H54 (cell line): ENCODE measurements at regions not wholly inside any gene's neighbourhood (a gene's known extent, or its start where the extent isn't known, plus 50 kb on each side); places are given as distances from the start of the nearest gene placed in this dataset.
"Not testable (repeated sequence)": the region's sequence is repeated elsewhere in the genome, so short reads cannot be mapped to it uniquely, and the experiment has no call there.

Experiments used
- DNase-seq: peaks from one replicate; pipeline ENCODE4 v3.0.0; 2011; ENCODE audit warnings: low spot score, mixed read lengths; ENCODE audit not compliant: insufficient read length
- FAIRE-seq: peaks from 3 replicates; lab custom pipeline; 2011; peaks lifted over from hg19 to GRCh38; lab: Jason Lieb, UNC
- POLR2A ChIP-seq: IDR thresholded peaks from 2 replicates; pipeline ENCODE4 v1.6.1; 2011; ENCODE audit warnings: low read depth, mild to moderate bottlenecking, low read length

DNA sequence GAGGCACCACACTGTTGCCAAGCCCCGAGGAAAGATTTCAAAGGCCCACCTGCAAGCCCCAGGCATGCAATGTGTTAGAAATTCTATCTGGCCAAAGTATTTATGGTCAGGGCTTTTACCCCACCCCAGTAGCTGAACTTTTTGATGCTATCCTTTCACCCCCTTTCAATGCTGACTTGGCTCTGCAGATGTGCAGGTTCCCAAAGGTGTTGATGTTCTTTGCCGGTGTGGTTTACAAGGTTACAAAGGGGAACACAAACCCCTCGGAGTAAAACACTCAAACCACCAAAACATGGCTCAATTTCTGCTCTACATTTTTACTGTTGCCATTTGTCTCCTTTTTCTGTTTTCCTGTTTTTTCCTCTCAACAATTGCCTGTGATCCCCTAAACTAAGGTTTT is 145.4 kb upstream of the BNIP2 start:
- FAIRE-seq (no peak), DNase-seq (no peak)
- TF ChIP-seq POLR2A: no peak

- no peak for TF ChIP-seq POLR2A
- DNase-seq (no peak), FAIRE-seq (no peak)
These were observed 144.2 kb upstream of the BNIP2 start for GRCh38 chr15:59833366-59833765.

DNA sequence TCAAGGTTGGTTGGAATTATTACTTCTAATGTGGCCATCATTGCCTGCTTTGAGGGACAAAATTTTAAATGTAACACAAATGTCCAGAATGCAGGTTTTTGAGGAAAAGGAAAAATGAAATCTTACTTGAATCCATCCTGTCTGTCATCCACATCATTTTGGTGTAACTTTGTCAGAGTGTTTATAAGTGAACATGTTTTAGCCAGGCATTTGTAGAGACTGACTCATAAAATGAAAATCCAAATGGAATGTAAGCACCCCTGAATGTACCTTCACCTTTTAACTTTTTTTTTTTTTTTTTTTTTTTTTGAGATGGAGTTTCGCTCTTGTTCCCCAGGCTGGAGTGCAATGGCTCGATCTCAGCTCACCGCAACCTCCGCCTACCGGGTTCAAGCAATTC is 141.8 kb upstream of the BNIP2 start:
- FAIRE-seq: no peak
- no peak for DNase-seq
- TF ChIP-seq POLR2A: no peak

DNA sequence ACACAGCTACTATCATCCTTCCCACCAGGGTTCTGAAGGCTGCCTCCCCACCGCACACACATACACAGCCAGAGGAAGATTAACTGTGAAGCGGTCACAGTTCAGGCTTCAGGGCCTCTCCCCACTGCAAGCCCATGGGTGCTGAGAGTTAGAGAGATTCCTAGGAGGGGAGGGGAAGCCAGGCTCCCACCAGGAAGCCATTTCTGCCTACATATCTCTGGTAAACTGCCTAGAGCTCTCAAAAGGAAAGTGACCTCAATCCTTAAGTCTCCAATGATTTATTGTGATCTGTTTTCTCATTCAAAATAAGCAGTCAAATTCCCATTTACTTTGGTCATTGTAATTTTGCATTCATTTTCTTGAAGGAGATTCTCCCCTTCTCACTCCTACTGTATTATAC is 141.0 kb upstream of the BNIP2 start:
- TF ChIP-seq POLR2A: no peak
- no peak for FAIRE-seq
- no peak for DNase-seq

GRCh38 chr15:59828861-59829260 is 139.7 kb upstream of the BNIP2 start:
- FAIRE-seq (no peak), DNase-seq (no peak)
- no peak for TF ChIP-seq POLR2A

GRCh38 chr15:59828263-59828662 is 139.1 kb upstream of the BNIP2 start:
- TF ChIP-seq POLR2A: no peak
- DNase-seq (no peak), FAIRE-seq (no peak)

- DNase-seq: no peak
- TF ChIP-seq POLR2A: no peak
- FAIRE-seq: no peak
These were observed 136.8 kb upstream of the BNIP2 start for GRCh38 chr15:59825901-59826300.

- FAIRE-seq: no peak
- DNase-seq: no peak
- TF ChIP-seq POLR2A: no peak
These were observed 132.2 kb upstream of the BNIP2 start for GRCh38 chr15:59821286-59821685.

DNA sequence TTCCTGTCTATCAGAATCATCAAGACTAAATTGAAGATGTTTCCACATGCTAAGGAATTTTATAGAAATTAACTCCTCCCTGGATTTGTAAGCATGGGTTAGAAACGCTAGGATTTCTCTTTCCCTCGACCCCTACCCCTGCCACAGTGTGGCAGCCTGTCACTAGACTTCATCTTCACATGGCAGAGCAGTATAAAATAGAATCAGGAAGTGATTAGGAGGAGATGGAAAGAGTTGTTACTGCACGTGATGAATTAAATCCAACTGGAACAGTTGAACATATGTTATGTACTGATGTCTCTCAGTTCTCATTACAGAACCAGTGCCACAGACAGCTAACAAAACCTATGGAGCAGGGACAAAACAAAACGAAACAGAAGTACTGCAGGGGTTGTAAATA is 130.0 kb upstream of the BNIP2 start:
- TF ChIP-seq POLR2A: no peak
- DNase-seq: no peak
- FAIRE-seq: no peak

DNA sequence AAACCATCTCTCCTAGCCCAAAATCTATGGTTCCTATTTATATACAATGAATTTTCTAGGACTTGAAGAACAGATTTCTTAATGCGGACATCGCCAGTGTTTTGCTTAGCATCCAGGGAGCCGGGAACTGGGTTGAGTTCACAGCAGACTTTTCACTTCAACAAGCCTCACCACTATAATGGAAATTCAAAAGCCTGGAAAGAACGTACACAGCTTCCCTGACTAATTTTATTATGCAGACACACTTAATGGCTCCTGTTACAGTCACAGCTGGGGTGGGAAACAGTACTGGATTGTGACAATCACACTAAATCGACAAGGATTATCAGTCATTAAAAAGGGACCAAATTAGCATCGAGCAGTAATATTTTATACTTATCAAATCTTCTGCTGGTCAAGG is 129.2 kb upstream of the BNIP2 start:
- TF ChIP-seq POLR2A: no peak
- DNase-seq: no peak
- no peak for FAIRE-seq

DNA sequence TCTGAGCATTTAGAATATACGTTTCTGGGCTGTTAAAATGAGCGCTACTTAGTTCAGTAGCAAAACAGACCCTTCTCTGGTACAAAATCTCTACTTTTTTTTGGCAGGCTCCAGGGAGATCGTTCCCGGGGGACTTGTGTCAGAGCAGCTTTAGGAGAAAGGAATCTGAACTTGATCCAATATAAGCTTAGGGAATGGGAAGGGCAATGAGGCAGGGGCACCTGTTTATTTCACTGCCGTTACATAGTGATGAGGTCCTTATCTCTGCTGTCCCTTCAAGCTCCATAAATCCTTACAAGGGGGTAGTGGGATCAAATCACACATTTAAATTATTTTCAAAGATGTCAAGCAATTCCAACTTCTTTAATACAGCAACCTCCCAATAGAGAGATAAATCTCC is 128.7 kb upstream of the BNIP2 start:
- FAIRE-seq (no peak), DNase-seq (no peak)
- no peak for TF ChIP-seq POLR2A

- TF ChIP-seq POLR2A: no peak
- FAIRE-seq: no peak
- no peak for DNase-seq
These were observed 127.9 kb upstream of the BNIP2 start for GRCh38 chr15:59817053-59817452.

DNA sequence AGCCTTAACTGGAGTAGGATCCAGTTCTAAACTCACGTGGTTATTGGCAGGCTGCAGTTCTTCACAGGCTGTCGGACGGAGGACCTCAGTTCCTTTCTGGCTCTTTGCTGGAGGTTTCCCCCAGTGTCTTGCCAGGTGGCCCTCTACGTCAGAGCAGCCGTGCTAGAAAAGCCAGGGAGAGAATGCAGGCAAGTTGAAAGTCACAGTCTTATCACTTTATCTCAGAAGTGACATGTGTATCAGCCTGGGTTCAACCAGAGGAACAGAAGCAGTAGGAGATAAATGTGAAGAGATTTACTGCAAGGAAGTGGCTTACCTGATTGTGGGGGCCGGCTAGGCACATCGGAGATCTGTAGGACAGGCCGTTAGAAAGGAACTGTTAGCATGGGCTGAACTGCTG is 125.3 kb upstream of the BNIP2 start:
- DNase-seq: no peak
- FAIRE-seq: no peak
- no peak for TF ChIP-seq POLR2A

- TF ChIP-seq POLR2A: no peak
- DNase-seq (no peak), FAIRE-seq (no peak)
These were observed 123.8 kb upstream of the BNIP2 start for GRCh38 chr15:59812889-59813288.

DNA sequence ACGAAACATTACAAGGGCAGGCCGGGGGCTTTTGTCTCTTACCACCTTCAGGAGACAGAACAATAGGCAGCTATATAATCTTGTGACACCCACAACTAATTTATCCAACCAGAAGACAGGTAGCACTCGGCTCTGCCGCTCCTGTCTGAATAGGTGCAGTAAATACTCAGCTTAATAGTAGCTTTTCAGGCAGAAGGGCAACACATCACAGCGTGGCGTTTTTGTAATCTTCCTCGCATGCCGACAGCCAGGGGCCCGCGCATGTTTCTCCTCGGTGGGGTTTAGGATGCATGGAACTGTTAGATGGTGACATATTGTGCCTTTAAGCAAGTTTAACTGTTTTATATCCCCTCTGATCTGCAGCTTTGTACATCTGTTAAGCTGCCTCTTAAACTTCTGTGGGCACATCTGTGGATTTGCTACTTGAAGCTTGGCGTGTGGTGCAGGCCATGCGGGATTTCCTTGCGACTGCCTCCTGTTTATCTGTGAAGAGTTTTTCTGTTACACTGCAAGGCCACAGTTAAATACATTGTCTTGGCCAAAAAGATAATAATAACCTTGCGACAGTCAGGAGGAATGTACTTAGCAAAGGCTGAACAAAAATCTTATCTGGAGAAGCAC is 123.2 kb upstream of the BNIP2 start:
- TF ChIP-seq POLR2A: no peak
- DNase-seq (no peak), FAIRE-seq (no peak)

GRCh38 chr15:59803293-59803966 is 114.3 kb upstream of the BNIP2 start:
- DNase-seq, FAIRE-seq: not testable (repeated sequence)
